GM12891 (cell line): ENCODE measurements at regions not wholly inside any gene's neighbourhood (a gene's known extent, or its start where the extent isn't known, plus 50 kb on each side); places are given as distances from the start of the nearest gene placed in this dataset.
"Not testable (repeated sequence)": the region's sequence is repeated elsewhere in the genome, so short reads cannot be mapped to it uniquely, and the experiment has no call there.

Experiments
- PAX5 ChIP-seq: IDR thresholded peaks from 2 replicates; pipeline ENCODE4 v1.6.1; 2011; ENCODE audit warnings: low read length, moderate library complexity, mild to moderate bottlenecking; ENCODE audit not compliant: insufficient read depth, severe bottlenecking
- POLR2A ChIP-seq: IDR thresholded peaks from 2 replicates; pipeline ENCODE4 v1.6.1; 2011; ENCODE audit warnings: low read depth, low read length, control low read depth
- POLR2AphosphoS5 ChIP-seq: IDR thresholded peaks from 2 replicates; pipeline ENCODE4 v1.6.1; 2011; ENCODE audit warnings: low read depth, low read length, control low read depth
- SPI1 ChIP-seq: IDR thresholded peaks from 2 replicates; pipeline ENCODE4 v1.6.1; 2011; ENCODE audit warnings: low read depth, low read length, control low read depth
- TAF1 ChIP-seq: IDR thresholded peaks from 2 replicates; pipeline ENCODE4 v1.6.1; 2011; ENCODE audit warnings: low read depth, low read length, control low read depth

DNA sequence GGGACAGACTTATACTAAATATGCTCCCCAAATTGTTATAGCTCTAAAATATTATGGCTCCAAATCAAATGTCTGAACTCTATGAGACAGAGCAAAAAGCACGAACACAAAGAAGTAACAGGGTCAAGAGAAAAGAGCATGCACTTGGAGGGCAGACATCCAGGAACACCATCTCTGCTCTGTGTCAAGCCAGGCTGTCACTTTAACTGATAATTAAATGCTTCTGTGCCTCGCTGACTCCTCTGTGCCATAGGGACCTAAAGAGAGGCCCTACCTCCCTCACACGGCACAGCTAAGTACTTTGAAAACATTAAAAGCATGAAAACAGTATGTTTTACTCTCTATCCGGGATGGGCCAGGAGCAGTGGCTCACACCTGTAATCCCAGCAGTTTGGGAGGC, 194.0 kb downstream of the ANKRD36B start:
- TF ChIP-seq PAX5, POLR2A, TAF1, SPI1, POLR2AphosphoS5: not testable (repeated sequence)
